PC-3 (cell line): ENCODE measurements at regions not wholly inside any gene's neighbourhood (a gene's known extent, or its start where the extent isn't known, plus 50 kb on each side); places are given as distances from the start of the nearest gene placed in this dataset.
"Not testable (repeated sequence)": the region's sequence is repeated elsewhere in the genome, so short reads cannot be mapped to it uniquely, and the experiment has no call there.

ENCODE experiments used
- ATAC-seq: fragments of 200-7000 bp; cut with Tn5 transposase; 2 replicates; pipeline ENCODE4 v1.9.1; 2020; ENCODE audit warnings: mild to moderate bottlenecking, moderate library complexity
- BruUV-seq: library from RNA; stranded (reverse); fragments of 400-500 nt; replicated peaks from 2 replicates; lab custom pipeline; 2021; lab: Mats Ljungman, UMichigan
- CTCF ChIA-PET: fragments of 300-600 bp; sonication (Branson Sonifier 250); formaldehyde crosslinking; loops from one replicate; lab custom pipeline; 2022; ENCODE audit warnings: antibody characterized with exemption; lab: Charles Lee
- POLR2A ChIA-PET: fragments of 300-600 bp; sonication (Branson Sonifier 250); formaldehyde crosslinking; loops from one replicate; lab custom pipeline; 2022; ENCODE audit warnings: antibody characterized with exemption; ENCODE audit not compliant: unreplicated experiment; lab: Charles Lee
- DNase-seq: peaks from one replicate; pipeline ENCODE4 v3.0.0-alpha.2; 2015
- H2AFZ ChIP-seq: fragments of 300-600 bp; sonication (generic); 2 replicates; pipeline ENCODE4 v1.6.0; 2016; ENCODE audit warnings: antibody characterized with exemption, low read length
- H3F3A ChIP-seq: fragments of 300-600 bp; sonication (generic); one replicate; pipeline ENCODE4 v1.6.0; 2017; ENCODE audit warnings: antibody characterized with exemption, low read length, control low read depth, mild to moderate bottlenecking; ENCODE audit not compliant: unreplicated experiment
- H3K27ac ChIP-seq: fragments of 300-600 bp; sonication (generic); 2 replicates; pipeline ENCODE4 v1.5.1; 2016; ENCODE audit warnings: mild to moderate bottlenecking, low read length
- H3K27me3 ChIP-seq: fragments of 300-600 bp; sonication (generic); 2 replicates; pipeline ENCODE4 v1.6.1; 2016; ENCODE audit warnings: low read length, mixed read lengths
- H3K36me3 ChIP-seq: fragments of 300-600 bp; sonication (generic); 2 replicates; pipeline ENCODE4 v1.6.1; 2016; ENCODE audit warnings: low read depth, mixed run types, low read length, mixed read lengths
- H3K4me1 ChIP-seq: fragments of 300-600 bp; sonication (generic); 2 replicates; pipeline ENCODE4 v1.5.1; 2016; ENCODE audit warnings: low read length; ENCODE audit not compliant: insufficient read depth
- H3K4me2 ChIP-seq: fragments of 300-600 bp; sonication (generic); 2 replicates; pipeline ENCODE4 v1.6.0; 2016; ENCODE audit warnings: low read length
- H3K4me3 ChIP-seq: fragments of 300-600 bp; sonication (generic); 2 replicates; pipeline ENCODE4 v1.5.1; 2016; ENCODE audit warnings: mild to moderate bottlenecking, low read length, mixed read lengths
- H3K79me2 ChIP-seq: fragments of 300-600 bp; sonication (generic); 2 replicates; pipeline ENCODE4 v1.6.1; 2017; ENCODE audit warnings: low read length, mixed read lengths
- H3K9ac ChIP-seq: fragments of 300-600 bp; sonication (generic); 2 replicates; pipeline ENCODE4 v1.6.0; 2016; ENCODE audit warnings: mild to moderate bottlenecking, low read length
- H3K9me2 ChIP-seq: fragments of 300-600 bp; sonication (generic); replicated peaks from 2 replicates; pipeline ENCODE4 v1.6.1; 2016; ENCODE audit warnings: mixed run types, low read length, mixed read lengths
- H3K9me3 ChIP-seq: fragments of 300-600 bp; sonication (generic); 2 replicates; pipeline ENCODE4 v1.6.1; 2016; ENCODE audit warnings: low read length, mixed read lengths
- H4K20me1 ChIP-seq: fragments of 300-600 bp; sonication (generic); 2 replicates; pipeline ENCODE4 v1.6.1; 2016; ENCODE audit warnings: low read length, mixed read lengths
- CTCF ChIP-seq: fragments of 300-600 bp; sonication (generic); conservative IDR thresholded peaks from 2 replicates; pipeline ENCODE4 v1.5.1; 2017; ENCODE audit warnings: antibody characterized with exemption, low read depth, mild to moderate bottlenecking, low read length
- EZH2 ChIP-seq: fragments of 300-600 bp; sonication (generic); IDR thresholded peaks from one replicate; pipeline ENCODE4 v1.6.1; 2017; ENCODE audit warnings: antibody characterized with exemption, mild to moderate bottlenecking, low read length; ENCODE audit not compliant: unreplicated experiment
- EZH2phosphoT487 ChIP-seq: fragments of 300-600 bp; sonication (generic); IDR thresholded peaks from 2 replicates; pipeline ENCODE4 v1.6.1; 2018; ENCODE audit warnings: mild to moderate bottlenecking, antibody characterized with exemption, low read length, borderline replicate concordance
- intact Hi-C: fragments of 100-400 bp; cut with micrococcal nuclease; formaldehyde crosslinking; loops from 2 replicates; pipeline ENCODE4 v1.9.0; 2023

GRCh38 chr19:20453425-20453935 is 112.1 kb downstream of the ZNF737 start:
- no peak overlapping the region for H3K4me3 ChIP-seq
- H3K36me3 ChIP-seq: no peaks in the 10 kb centered on the region
- no peak for ATAC-seq
- H3K27ac ChIP-seq: no peak overlapping the region
- ChIA-PET POLR2A (no interaction called here), CTCF (no interaction called here)
- 0 out of 2 replicates have a peak, but pooled peaks cover 6% of the 10 kb centered on the region for H3K9me3 ChIP-seq
- no peaks in the 10 kb centered on the region for H3K79me2 ChIP-seq
- H3K27me3 ChIP-seq: no peaks in the 10 kb centered on the region
- H3K9me2 ChIP-seq: no peaks in the 10 kb centered on the region
- TF ChIP-seq CTCF (no peak), EZH2 (no peak), EZH2phosphoT487 (no peak)
- no peaks in the 10 kb centered on the region for H4K20me1 ChIP-seq
- no TSS peak for BruUV-seq
- H3K4me2 ChIP-seq: no peak overlapping the region
- H3F3A ChIP-seq: no peaks in the 10 kb centered on the region
- no peak for DNase-seq
- H2AFZ ChIP-seq: no peak overlapping the region
- no peak overlapping the region for H3K9ac ChIP-seq
- intact Hi-C loops: no loop called here
- no peaks in the 10 kb centered on the region for H3K4me1 ChIP-seq

GRCh38 chr19:20444202-20444885 is 121.2 kb downstream of the ZNF737 start:
- Histone ChIP-seq H4K20me1 (no peaks in the 10 kb centered on the region), H3K9me3 (no peaks in the 10 kb centered on the region; the same call in 1 of the 2 replicates), H3K9ac (no peak overlapping the region), H3K36me3 (no peaks in the 10 kb centered on the region), H2AFZ (no peak overlapping the region), H3K27ac (no peak overlapping the region), H3K4me3 (no peak overlapping the region), H3K27me3 (no peaks in the 10 kb centered on the region), H3K4me2 (no peak overlapping the region), H3K4me1 (no peaks in the 10 kb centered on the region), H3F3A (no peaks in the 10 kb centered on the region), H3K9me2 (no peaks in the 10 kb centered on the region), H3K79me2 (no peaks in the 10 kb centered on the region)
- ATAC-seq (no peak), DNase-seq (no peak)
- TF ChIP-seq EZH2: no peak
- TF ChIP-seq EZH2phosphoT487: no peak
- no peak for TF ChIP-seq CTCF
- ChIA-PET POLR2A (no interaction called here), CTCF (no interaction called here)
- intact Hi-C loops: no loop called here
- BruUV-seq: no TSS peak

- H3K4me3 ChIP-seq, H3K36me3 ChIP-seq, H3K79me2 ChIP-seq, H3K4me2 ChIP-seq, ATAC-seq, POLR2A ChIA-PET, H3K27ac ChIP-seq, intact Hi-C loops, H3K9me3 ChIP-seq, CTCF ChIA-PET, H3K27me3 ChIP-seq, H3K9me2 ChIP-seq, DNase-seq, H2AFZ ChIP-seq, H3K4me1 ChIP-seq, BruUV-seq, H3F3A ChIP-seq, H4K20me1 ChIP-seq, H3K9ac ChIP-seq: not testable (repeated sequence)
Measured at GRCh38 chr19:20432266-20432842, 133.2 kb downstream of the ZNF737 start.
